ENCODE measurements at regions not wholly inside any gene's neighbourhood (a gene's known extent, or its start where the extent isn't known, plus 50 kb on each side); places are given as distances from the start of the nearest gene placed in this dataset.

GRCh38 chr18:73962256-73962655 is 185.4 kb downstream of the FBXO15 start:
- no peak for DNase-seq

- no peak for DNase-seq
These were observed 185.8 kb downstream of the FBXO15 start for GRCh38 chr18:73961804-73962203.

- no peak for DNase-seq
These were observed 188.3 kb downstream of the FBXO15 start for GRCh38 chr18:73959352-73959751.

GRCh38 chr18:73954268-73954667 is 193.4 kb downstream of the FBXO15 start:
- DNase-seq: no peak

- DNase-seq: no peak
These were observed 195.2 kb downstream of the FBXO15 start for GRCh38 chr18:73952296-73952946.

GRCh38 chr18:73950116-73950700 is 197.4 kb downstream of the FBXO15 start:
- no peak for DNase-seq

GRCh38 chr18:73948497-73948896 is 199.1 kb downstream of the FBXO15 start:
- DNase-seq: no peak

GRCh38 chr18:73948084-73948483 is 199.6 kb downstream of the FBXO15 start:
- no peak for DNase-seq

GRCh38 chr18:73947180-73947921 is 200.3 kb downstream of the FBXO15 start:
- DNase-seq: no peak

GRCh38 chr18:73945130-73945792 is 202.4 kb downstream of the FBXO15 start:
- DNase-seq: peak; percentile 49

- DNase-seq: peak; percentile 47
These were observed 202.9 kb downstream of the FBXO15 start for GRCh38 chr18:73944715-73945114.

- DNase-seq: no peak
These were observed 203.9 kb downstream of the FBXO15 start for GRCh38 chr18:73943763-73944162.

- DNase-seq: peak; percentile 53
These were observed 204.7 kb downstream of the FBXO15 start for GRCh38 chr18:73942956-73943355.

GRCh38 chr18:73942081-73942625 is 205.5 kb downstream of the FBXO15 start:
- peak; percentile 98 for DNase-seq

- no peak for DNase-seq
These were observed 206.9 kb downstream of the FBXO15 start for GRCh38 chr18:73940721-73941120.

GRCh38 chr18:73939391-73939790 is 208.2 kb downstream of the FBXO15 start:
- no peak for DNase-seq

GRCh38 chr18:73933685-73934084 is 213.9 kb downstream of the FBXO15 start:
- no peak for DNase-seq

GRCh38 chr18:73932976-73933375 is 214.7 kb downstream of the FBXO15 start:
- DNase-seq: no peak

GRCh38 chr18:73927496-73927895 is 220.1 kb downstream of the FBXO15 start:
- DNase-seq: no peak

GRCh38 chr18:73924836-73925235 is 222.8 kb downstream of the FBXO15 start:
- DNase-seq: no peak

GRCh38 chr18:73924307-73924706 is 223.3 kb downstream of the FBXO15 start:
- DNase-seq: no peak

- no peak for DNase-seq
These were observed 223.8 kb downstream of the FBXO15 start for GRCh38 chr18:73923866-73924265.

GRCh38 chr18:73920033-73920432 is 227.6 kb downstream of the FBXO15 start:
- DNase-seq: no peak

All from DMS53 (cell line).